ENCODE measurements at regions not wholly inside any gene's neighbourhood (a gene's known extent, or its start where the extent isn't known, plus 50 kb on each side); places are given as distances from the start of the nearest gene placed in this dataset.

GRCh38 chr11:134626032-134626431 is 214.0 kb upstream of the B3GAT1 start:
- TF ChIP-seq CTCF (IDR thresholded peaks at IDR 0.05) (no peak), POLR2AphosphoS5 (IDR thresholded peaks at IDR 0.05; ENCODE audit: insufficient read depth in 1 of 2, low read depth in 1 of 2) (no peak), POLR2A (IDR thresholded peaks at IDR 0.05) (no peak)
